SK-N-MC (cell line): ENCODE measurements at regions not wholly inside any gene's neighbourhood (a gene's known extent, or its start where the extent isn't known, plus 50 kb on each side); places are given as distances from the start of the nearest gene placed in this dataset.

ENCODE experiments used
- EZH2 ChIP-seq: fragments of 200-600 bp; sonication (generic); IDR thresholded peaks from one replicate; pipeline ENCODE4 v1.6.1; 2017; ENCODE audit warnings: antibody characterized with exemption
- POLR2AphosphoS5 ChIP-seq: IDR thresholded peaks from 2 replicates; pipeline ENCODE4 v1.6.1; 2012; ENCODE audit warnings: mild to moderate bottlenecking, low read depth, low read length, borderline replicate concordance

DNA sequence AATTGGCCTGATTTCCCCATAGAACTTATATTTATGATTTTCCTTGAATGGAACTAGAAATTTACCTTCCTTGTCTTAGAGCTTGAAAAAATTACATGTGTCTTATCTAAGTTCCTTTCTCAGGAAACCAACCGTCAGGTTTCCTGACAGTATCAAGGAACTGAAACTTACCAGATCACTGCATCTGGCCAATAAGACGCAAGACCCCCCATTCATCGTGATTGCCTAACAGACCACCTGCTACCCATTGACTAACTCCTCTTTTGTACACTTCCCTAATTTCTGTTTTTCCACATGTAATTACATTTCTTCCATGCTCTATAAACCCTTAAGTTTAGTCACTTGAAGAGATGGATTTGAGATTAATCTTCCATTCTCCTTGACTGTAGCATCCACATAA lies 517.2 kb upstream of the CBLB start:
- TF ChIP-seq POLR2AphosphoS5 (no peak), EZH2 (no peak)
